Endothelial cell of umbilical vein (primary cell): ENCODE measurements at regions not wholly inside any gene's neighbourhood (a gene's known extent, or its start where the extent isn't known, plus 50 kb on each side); places are given as distances from the start of the nearest gene placed in this dataset.

ENCODE experiments used
- BruUV-seq: library from RNA; stranded (reverse); fragments of 400-500 nt; replicated peaks from 2 replicates; lab custom pipeline; 2021; lab: Mats Ljungman, UMichigan
- CTCF ChIA-PET: fragments of 300-600, 350-600 bp; sonication (Branson Sonifier 250); formaldehyde crosslinking; loops from one replicate; lab custom pipeline; 2021; ENCODE audit warnings: antibody characterized with exemption, inconsistent platforms; lab: Charles Lee
- POLR2A ChIA-PET: fragments of 300-600, 350-600 bp; sonication (Branson Sonifier 250); formaldehyde crosslinking; loops from one replicate; lab custom pipeline; 2021; ENCODE audit warnings: antibody characterized with exemption, inconsistent platforms; lab: Charles Lee
- DNase-seq: peaks from one replicate; pipeline ENCODE4 v3.0.0-alpha.2; 2011; ENCODE audit warnings: low read depth, low spot score
- FAIRE-seq: peaks from 2 replicates; lab custom pipeline; 2011; peaks lifted over from hg19 to GRCh38; lab: Jason Lieb, UNC
- H2AFZ ChIP-seq: 2 replicates; pipeline ENCODE4 v1.6.0; 2012; ENCODE audit warnings: low read depth, low read length, control low read depth, inconsistent platforms
- H3K27ac ChIP-seq: 2 replicates; pipeline ENCODE4 v1.5.1; 2011; ENCODE audit warnings: low read depth, mild to moderate bottlenecking, control low read depth, low read length, moderate library complexity; ENCODE audit not compliant: insufficient read depth
- H3K27me3 ChIP-seq, 2 experiments: 2 replicates each; pipeline versions ENCODE4 v1.6.0 to v1.6.1; 2011; ENCODE audit warnings: low read length in 2 of 2, mixed read lengths in 1 of 2; ENCODE audit not compliant: control insufficient read depth in 2 of 2, insufficient read depth in 2 of 2
- H3K36me3 ChIP-seq, 2 experiments: 2 replicates in 1 of 2; 3 replicates in 1 of 2; pipeline ENCODE4 v1.5.1; 2011; ENCODE audit warnings: low read length in 2 of 2, mild to moderate bottlenecking in 1 of 2, moderate library complexity in 1 of 2; ENCODE audit not compliant: control insufficient read depth in 2 of 2, insufficient read depth in 2 of 2; ENCODE audit errors: extremely low read depth in 1 of 2
- H3K4me1 ChIP-seq: 3 replicates; pipeline ENCODE4 v1.5.1; 2011; ENCODE audit warnings: mild to moderate bottlenecking, low read length; ENCODE audit not compliant: control insufficient read depth, insufficient read depth; ENCODE audit errors: extremely low read depth
- H3K4me2 ChIP-seq: 2 replicates; pipeline ENCODE4 v1.6.1; 2011; ENCODE audit warnings: low read length, control low read depth, mixed read lengths; ENCODE audit not compliant: insufficient read depth
- H3K4me3 ChIP-seq, 3 experiments: fragments of 200-600 bp in 1 of 3; sonication (generic), shearing (Covaris generic) in 1 of 3; replicated peaks in 1 of 3; 2 replicates each; pipeline ENCODE4 v1.5.1; 2011 to 2016; ENCODE audit warnings: control low read depth in 3 of 3, low read length in 3 of 3, mild to moderate bottlenecking in 2 of 3, inconsistent platforms in 1 of 3, low read depth in 1 of 3, moderate library complexity in 1 of 3; ENCODE audit not compliant: insufficient read depth in 1 of 3
- H3K79me2 ChIP-seq: 2 replicates; pipeline ENCODE4 v1.6.0; 2012; ENCODE audit warnings: low read length, inconsistent platforms; ENCODE audit not compliant: control insufficient read depth, insufficient read depth
- H3K9ac ChIP-seq: replicated peaks from 2 replicates; pipeline ENCODE3; 2011; ENCODE audit warnings: low read length, control low read depth; ENCODE audit not compliant: insufficient read depth; ENCODE audit errors: extremely low read depth
- H3K9me1 ChIP-seq: replicated peaks from 3 replicates; pipeline ENCODE4 v1.6.0; 2011; ENCODE audit warnings: mild to moderate bottlenecking, low read length; ENCODE audit not compliant: control insufficient read depth, insufficient read depth; ENCODE audit errors: extremely low read depth
- H3K9me3 ChIP-seq: replicated peaks from 2 replicates; pipeline ENCODE4 v1.5.1; 2012; ENCODE audit warnings: low read length, inconsistent platforms; ENCODE audit not compliant: control insufficient read depth, insufficient read depth
- H4K20me1 ChIP-seq: replicated peaks from 2 replicates; pipeline ENCODE3; 2011; ENCODE audit warnings: mild to moderate bottlenecking, low read length; ENCODE audit not compliant: control insufficient read depth, insufficient read depth; ENCODE audit errors: extremely low read depth
- CTCF ChIP-seq, 2 donors: IDR thresholded peaks; 1 replicate in 1 of 2; 2 replicates in 1 of 2; pipeline ENCODE4 v1.5.1; 2011; ENCODE audit warnings: low read length in 2 of 2, mild to moderate bottlenecking in 2 of 2, moderate library complexity in 2 of 2, control low read depth in 1 of 2, inconsistent platforms in 1 of 2, low read depth in 1 of 2; ENCODE audit not compliant: insufficient read depth in 1 of 2; ENCODE audit errors: extremely low read depth in 1 of 2
- EZH2 ChIP-seq: IDR thresholded peaks from 2 replicates; pipeline ENCODE4 v1.6.1; 2012; ENCODE audit warnings: borderline replicate concordance, low read depth, mild to moderate bottlenecking, moderate library complexity, low read length, inconsistent platforms; ENCODE audit not compliant: severe bottlenecking
- FOS ChIP-seq: IDR thresholded peaks from 2 replicates; pipeline ENCODE4 v1.6.1; 2011; ENCODE audit warnings: mild to moderate bottlenecking, low read length, moderate library complexity, borderline replicate concordance; ENCODE audit not compliant: insufficient read depth
- GATA2 ChIP-seq: IDR thresholded peaks from 2 replicates; pipeline ENCODE4 v1.7.0; 2011; ENCODE audit warnings: low read depth, mild to moderate bottlenecking, moderate library complexity, mixed read lengths, low read length; ENCODE audit not compliant: insufficient read length, insufficient read depth
- JUN ChIP-seq: IDR thresholded peaks from 2 replicates; pipeline ENCODE4 v1.6.1; 2011; ENCODE audit warnings: borderline replicate concordance, low read depth; ENCODE audit not compliant: insufficient read length, insufficient read depth
- MAX ChIP-seq: IDR thresholded peaks from 2 replicates; pipeline ENCODE4 v1.6.1; 2011; ENCODE audit not compliant: insufficient read depth, insufficient read length
- MYC ChIP-seq: IDR thresholded peaks from one replicate; pipeline ENCODE4 v1.6.1; 2011; ENCODE audit warnings: mild to moderate bottlenecking, low read depth, low read length
- POLR2A ChIP-seq: IDR thresholded peaks from 2 replicates; pipeline ENCODE4 v1.6.1; 2012; ENCODE audit warnings: low read depth, mild to moderate bottlenecking, control low read depth, low read length
- POLR2AphosphoS5 ChIP-seq: IDR thresholded peaks from 2 replicates; pipeline ENCODE4 v1.6.1; 2012; ENCODE audit warnings: low read depth, mild to moderate bottlenecking, control low read depth, low read length, moderate library complexity; ENCODE audit not compliant: insufficient read depth
- dilution Hi-C: fragments of 300-500 bp; cut with MboI; formaldehyde crosslinking; loops from one replicate; pipeline ENCODE4 v1.15.0; 2019; ENCODE audit warnings: low sequenced_read_pairs; ENCODE audit not compliant: extremely low pct_ligation_motif_present
- intact Hi-C: fragments of 100-400 bp; cut with micrococcal nuclease; formaldehyde crosslinking; loops from one replicate; pipeline ENCODE4 v1.10.0; 2022

GRCh38 chr20:56885521-56885920 is 256.4 kb downstream of the TFAP2C start:
- H3K9me3 ChIP-seq = no peaks in the 10 kb centered on the region
- H3K4me3 ChIP-seq = no peak overlapping the region
- no peak for FAIRE-seq
- no peak for TF ChIP-seq EZH2
- TF ChIP-seq CTCF (IDR thresholded peaks at IDR 0.05; ENCODE audit: extremely low read depth in 1 of 2, insufficient read depth in 1 of 2, low read depth in 1 of 2, low read length in 2 of 2) = no peak
- no peak for TF ChIP-seq JUN
- no peak for TF ChIP-seq FOS
- no peak for TF ChIP-seq MAX
- TF ChIP-seq GATA2 = no peak
- TF ChIP-seq MYC = no peak
- TF ChIP-seq POLR2AphosphoS5 = no peak
- no peak for TF ChIP-seq POLR2A
- DNase-seq = no peak
- CTCF ChIA-PET = no interaction called here
- H3K4me2 ChIP-seq = no peak overlapping the region
- no TSS peak for BruUV-seq
- intact Hi-C loops = no loop called here
- no peaks in the 10 kb centered on the region for H3K4me1 ChIP-seq
- POLR2A ChIA-PET = no interaction called here
- H3K9me1 ChIP-seq = no peaks in the 10 kb centered on the region
- no peaks in the 10 kb centered on the region for H3K36me3 ChIP-seq
- no peak overlapping the region for H3K9ac ChIP-seq
- no peaks in the 10 kb centered on the region for H4K20me1 ChIP-seq
- no peaks in the 10 kb centered on the region for H3K27me3 ChIP-seq
- dilution Hi-C loops = no loop called here
- no peak overlapping the region for H3K27ac ChIP-seq
- H2AFZ ChIP-seq = no peak overlapping the region
- H3K79me2 ChIP-seq = no peaks in the 10 kb centered on the region
